ENCODE measurements at regions not wholly inside any gene's neighbourhood (a gene's known extent, or its start where the extent isn't known, plus 50 kb on each side); places are given as distances from the start of the nearest gene placed in this dataset.

DNA sequence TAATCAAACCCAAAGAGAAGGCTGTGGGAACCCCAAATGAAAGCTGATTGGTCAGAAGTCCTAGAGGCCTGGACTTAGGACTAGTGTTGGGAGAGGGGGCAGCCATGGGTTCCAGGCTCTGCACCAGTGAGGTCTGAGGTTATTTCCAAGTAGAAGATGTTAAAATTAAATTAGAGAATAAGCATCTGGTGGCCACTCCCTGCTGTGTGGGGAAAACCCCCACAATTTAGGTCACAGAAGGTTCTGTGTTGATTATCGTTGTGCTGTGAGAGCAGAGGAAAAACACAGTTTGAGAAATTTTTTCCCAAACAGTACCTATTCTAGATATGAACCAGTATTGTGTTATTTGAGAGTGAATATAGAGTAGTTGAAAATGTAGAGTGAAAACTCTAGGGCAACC is 53.9 kb upstream of the NSMCE3 start:
- no peak overlapping the region for H3K4me2 ChIP-seq (ENCODE audit: low read length)
- H2BK12ac ChIP-seq (ENCODE audit: low read length), result no peak overlapping the region
- no peak overlapping the region for H4K91ac ChIP-seq (ENCODE audit: low read depth, low read length)
- no peak overlapping the region for H3K27ac ChIP-seq (ENCODE audit: low read depth, low read length)
- H3K9ac ChIP-seq (ENCODE audit: low read length), result no peak overlapping the region
- H2AK5ac ChIP-seq (ENCODE audit: low read length), result no peak overlapping the region
- H3K79me1 ChIP-seq (ENCODE audit: low read length), result no peaks in the 10 kb centered on the region
- no peak for DNase-seq
- no peaks in the 10 kb centered on the region for H3K79me2 ChIP-seq (ENCODE audit: control insufficient read depth, insufficient read depth, low read length, poor library complexity)
- no peak overlapping the region for H2BK5ac ChIP-seq (ENCODE audit: low read depth, low read length, poor library complexity)
- no peak overlapping the region for H4K12ac ChIP-seq (ENCODE audit: low read depth, low read length)
- H3K23ac ChIP-seq (ENCODE audit: low read length), result no peak overlapping the region
- no CpG with 5 or more reads among the region's 1 CpG for WGBS (ENCODE audit: extremely low coverage, insufficient coverage, insufficient read length)
- peaks cover 0 to 3% of the 10 kb centered on the region in 2 experiments for H3K4me1 ChIP-seq (ENCODE audit: control insufficient read depth in 1 of 2, insufficient read depth in 2 of 2, low read length in 2 of 2)
- no peaks in the 10 kb centered on the region for H3K36me3 ChIP-seq (ENCODE audit: control insufficient read depth in 1 of 2, insufficient read depth in 2 of 2, low read length in 2 of 2)
- no peaks in the 10 kb centered on the region for H3K9me3 ChIP-seq (ENCODE audit: insufficient read depth, low read depth, low read length)
- no peak overlapping the region for H2BK120ac ChIP-seq (ENCODE audit: insufficient read depth, low read length, poor library complexity)
- no peak overlapping the region for H4K8ac ChIP-seq (ENCODE audit: low read depth, low read length)
- H3K18ac ChIP-seq (ENCODE audit: low read length), result no peak overlapping the region
- no peak overlapping the region for H2AFZ ChIP-seq (ENCODE audit: insufficient read depth, low read length, poor library complexity)
- no peak overlapping the region for H3K4ac ChIP-seq (ENCODE audit: low read depth, low read length)
- H3K14ac ChIP-seq (ENCODE audit: low read length), result no peak overlapping the region
- H3K27me3 ChIP-seq (ENCODE audit: insufficient read depth, low read length), result no peaks in the 10 kb centered on the region
- H3K4me3 ChIP-seq (ENCODE audit: low read depth, low read length), result no peak overlapping the region

DNA sequence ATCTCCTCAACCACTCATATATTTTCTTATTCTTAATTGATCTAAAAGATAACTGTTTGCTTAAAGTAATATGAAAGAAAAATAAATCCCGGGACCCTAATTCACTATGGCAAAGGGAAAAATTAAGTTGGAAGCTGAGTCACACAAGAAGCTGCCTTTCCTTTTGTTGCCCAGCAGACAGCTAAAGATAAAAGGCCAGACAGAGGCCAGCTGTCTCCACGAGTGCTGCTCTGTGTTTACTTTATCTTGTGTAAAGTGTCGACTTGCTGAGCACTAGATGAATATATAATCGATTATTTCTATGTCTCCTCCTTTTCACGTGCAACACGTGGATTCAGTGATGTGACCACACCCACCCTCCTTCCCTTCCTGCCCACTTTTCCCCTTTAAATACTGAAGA is 52.8 kb upstream of the NSMCE3 start:
- Histone ChIP-seq H4K91ac (ENCODE audit: low read depth, low read length) (no peak overlapping the region), H3K4ac (ENCODE audit: low read depth, low read length) (no peak overlapping the region), H3K4me3 (ENCODE audit: low read depth, low read length) (no peak overlapping the region), H4K12ac (ENCODE audit: low read depth, low read length) (no peak overlapping the region), H3K4me1 (ENCODE audit: control insufficient read depth in 1 of 2, insufficient read depth in 2 of 2, low read length in 2 of 2) (peaks cover 0 to 3% of the 10 kb centered on the region in 2 experiments), H3K27ac (ENCODE audit: low read depth, low read length) (no peak overlapping the region), H3K23ac (ENCODE audit: low read length) (no peak overlapping the region), H2BK120ac (ENCODE audit: insufficient read depth, low read length, poor library complexity) (no peak overlapping the region), H3K9me3 (ENCODE audit: insufficient read depth, low read depth, low read length) (no peaks in the 10 kb centered on the region), H3K4me2 (ENCODE audit: low read length) (no peak overlapping the region), H3K36me3 (ENCODE audit: control insufficient read depth in 1 of 2, insufficient read depth in 2 of 2, low read length in 2 of 2) (no peaks in the 10 kb centered on the region), H3K9ac (ENCODE audit: low read length) (no peak overlapping the region), H3K79me1 (ENCODE audit: low read length) (no peaks in the 10 kb centered on the region), H3K14ac (ENCODE audit: low read length) (no peak overlapping the region), H2BK12ac (ENCODE audit: low read length) (no peak overlapping the region), H2AFZ (ENCODE audit: insufficient read depth, low read length, poor library complexity) (no peak overlapping the region), H3K79me2 (ENCODE audit: control insufficient read depth, insufficient read depth, low read length, poor library complexity) (no peaks in the 10 kb centered on the region), H3K27me3 (ENCODE audit: insufficient read depth, low read length) (no peaks in the 10 kb centered on the region), H2BK5ac (ENCODE audit: low read depth, low read length, poor library complexity) (no peak overlapping the region), H2AK5ac (ENCODE audit: low read length) (no peak overlapping the region), H4K8ac (ENCODE audit: low read depth, low read length) (no peak overlapping the region), H3K18ac (ENCODE audit: low read length) (no peak overlapping the region)
- WGBS (ENCODE audit: extremely low coverage, insufficient coverage, insufficient read length), result no CpG with 5 or more reads among the region's 6 CpGs
- no peak for DNase-seq

DNA sequence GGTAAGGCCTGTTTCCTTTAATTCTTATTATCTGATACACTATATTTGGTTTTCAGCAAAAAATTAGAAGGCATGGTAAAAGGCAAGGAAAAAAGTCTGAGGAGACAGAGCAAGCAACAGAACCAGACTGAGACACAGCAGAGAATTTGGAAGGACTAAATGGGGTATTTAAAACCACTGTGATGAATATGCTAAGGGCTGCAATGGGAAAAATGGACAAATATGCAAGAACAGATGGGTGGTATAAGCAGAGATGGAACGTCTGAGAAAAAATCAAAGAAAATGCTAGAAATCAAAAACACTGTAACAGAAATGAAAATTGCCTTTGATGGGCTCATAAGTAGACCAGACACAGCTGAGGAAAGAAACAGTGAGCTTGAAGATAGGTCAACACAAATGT is 50.8 kb upstream of the NSMCE3 start:
- H2AK5ac ChIP-seq (ENCODE audit: low read length), result no peak overlapping the region
- no peak overlapping the region for H3K18ac ChIP-seq (ENCODE audit: low read length)
- no peaks in the 10 kb centered on the region for H3K9me3 ChIP-seq (ENCODE audit: insufficient read depth, low read depth, low read length)
- no peaks in the 10 kb centered on the region for H3K79me1 ChIP-seq (ENCODE audit: low read length)
- no peaks in the 10 kb centered on the region for H3K79me2 ChIP-seq (ENCODE audit: control insufficient read depth, insufficient read depth, low read length, poor library complexity)
- H3K4me3 ChIP-seq (ENCODE audit: low read depth, low read length), result no peak overlapping the region
- H3K4me2 ChIP-seq (ENCODE audit: low read length), result no peak overlapping the region
- no peaks in the 10 kb centered on the region for H3K36me3 ChIP-seq (ENCODE audit: control insufficient read depth in 1 of 2, insufficient read depth in 2 of 2, low read length in 2 of 2)
- H3K27ac ChIP-seq (ENCODE audit: low read depth, low read length), result no peak overlapping the region
- H4K91ac ChIP-seq (ENCODE audit: low read depth, low read length), result no peak overlapping the region
- H3K27me3 ChIP-seq (ENCODE audit: insufficient read depth, low read length), result no peaks in the 10 kb centered on the region
- H3K14ac ChIP-seq (ENCODE audit: low read length), result no peak overlapping the region
- H2BK12ac ChIP-seq (ENCODE audit: low read length), result no peak overlapping the region
- H2BK120ac ChIP-seq (ENCODE audit: insufficient read depth, low read length, poor library complexity), result no peak overlapping the region
- no peak overlapping the region for H4K8ac ChIP-seq (ENCODE audit: low read depth, low read length)
- H3K4me1 ChIP-seq (ENCODE audit: control insufficient read depth in 1 of 2, insufficient read depth in 2 of 2, low read length in 2 of 2), result peaks cover 0 to 3% of the 10 kb centered on the region in 2 experiments
- no peak overlapping the region for H3K4ac ChIP-seq (ENCODE audit: low read depth, low read length)
- no peak overlapping the region for H3K9ac ChIP-seq (ENCODE audit: low read length)
- no peak overlapping the region for H3K23ac ChIP-seq (ENCODE audit: low read length)
- DNase-seq, result no peak
- no CpG with 5 or more reads among the region's 1 CpG for WGBS (ENCODE audit: extremely low coverage, insufficient coverage, insufficient read length)
- H4K12ac ChIP-seq (ENCODE audit: low read depth, low read length), result no peak overlapping the region
- H2AFZ ChIP-seq (ENCODE audit: insufficient read depth, low read length, poor library complexity), result no peak overlapping the region
- H2BK5ac ChIP-seq (ENCODE audit: low read depth, low read length, poor library complexity), result no peak overlapping the region

DNA sequence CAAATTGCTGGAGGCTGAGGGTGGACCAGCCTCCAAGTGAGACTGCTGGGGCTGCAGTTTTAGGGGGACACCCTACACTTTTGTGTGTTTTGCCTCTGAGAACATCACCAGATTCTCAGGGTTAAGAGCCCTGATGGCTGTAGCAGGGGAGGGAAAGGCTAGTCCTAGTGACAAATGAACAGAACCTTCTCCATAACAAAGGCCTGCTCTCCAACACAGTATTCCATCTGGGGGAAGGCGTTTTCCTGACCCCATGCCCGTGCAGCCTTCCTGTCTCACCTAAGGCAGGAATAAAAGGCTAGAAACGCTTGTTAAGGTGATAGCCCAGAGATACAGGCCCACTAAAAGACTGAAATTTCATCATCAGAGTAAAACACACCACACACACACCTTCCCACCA is 50.2 kb upstream of the NSMCE3 start:
- WGBS (ENCODE audit: extremely low coverage, insufficient coverage, insufficient read length), result no CpG with 5 or more reads among the region's 3 CpGs
- Histone ChIP-seq H3K23ac (ENCODE audit: low read length) (no peak overlapping the region), H2AK5ac (ENCODE audit: low read length) (no peak overlapping the region), H3K27ac (ENCODE audit: low read depth, low read length) (no peak overlapping the region), H3K9ac (ENCODE audit: low read length) (no peak overlapping the region), H3K4ac (ENCODE audit: low read depth, low read length) (no peak overlapping the region), H3K27me3 (ENCODE audit: insufficient read depth, low read length) (no peaks in the 10 kb centered on the region), H3K4me2 (ENCODE audit: low read length) (no peak overlapping the region), H2AFZ (ENCODE audit: insufficient read depth, low read length, poor library complexity) (no peak overlapping the region), H2BK12ac (ENCODE audit: low read length) (no peak overlapping the region), H3K4me1 (ENCODE audit: control insufficient read depth in 1 of 2, insufficient read depth in 2 of 2, low read length in 2 of 2) (peaks cover 0 to 3% of the 10 kb centered on the region in 2 experiments), H3K79me2 (ENCODE audit: control insufficient read depth, insufficient read depth, low read length, poor library complexity) (no peaks in the 10 kb centered on the region), H3K79me1 (ENCODE audit: low read length) (no peaks in the 10 kb centered on the region), H2BK5ac (ENCODE audit: low read depth, low read length, poor library complexity) (no peak overlapping the region), H3K18ac (ENCODE audit: low read length) (no peak overlapping the region), H2BK120ac (ENCODE audit: insufficient read depth, low read length, poor library complexity) (no peak overlapping the region), H3K36me3 (ENCODE audit: control insufficient read depth in 1 of 2, insufficient read depth in 2 of 2, low read length in 2 of 2) (no peaks in the 10 kb centered on the region), H4K8ac (ENCODE audit: low read depth, low read length) (no peak overlapping the region), H3K4me3 (ENCODE audit: low read depth, low read length) (no peak overlapping the region), H4K91ac (ENCODE audit: low read depth, low read length) (no peak overlapping the region), H3K9me3 (ENCODE audit: insufficient read depth, low read depth, low read length) (no peaks in the 10 kb centered on the region), H4K12ac (ENCODE audit: low read depth, low read length) (no peak overlapping the region), H3K14ac (ENCODE audit: low read length) (no peak overlapping the region)
- DNase-seq, result no peak
